NOMO-1 treated with dmso at 0.1 percent for 144 hours (cell line): ENCODE measurements at regions not wholly inside any gene's neighbourhood (a gene's known extent, or its start where the extent isn't known, plus 50 kb on each side); places are given as distances from the start of the nearest gene placed in this dataset.

Experiments used
- DNase-seq: peaks from one replicate; lab custom pipeline; 2025; ENCODE audit not compliant: unreplicated experiment; lab: John Stamatoyannopoulos, UW

DNA sequence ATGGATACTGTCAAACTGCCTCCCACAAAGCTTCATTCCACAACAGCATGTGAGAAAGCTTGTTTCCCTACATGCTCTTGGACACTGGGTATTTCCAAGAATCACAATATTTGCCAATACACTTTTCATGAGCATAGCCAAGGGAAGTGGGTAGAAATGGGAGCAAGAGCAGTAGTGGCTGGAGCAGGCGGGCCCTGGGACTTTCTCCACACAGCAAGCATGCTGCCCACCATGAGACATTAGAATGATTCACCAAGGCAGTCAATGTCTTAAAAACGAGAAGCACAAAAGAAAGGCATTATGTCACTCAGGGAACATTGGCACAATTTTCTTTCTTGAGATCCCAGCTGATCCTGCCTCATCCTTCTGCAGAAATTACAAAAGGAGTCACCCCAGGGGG, 371.6 kb upstream of the RUNX1 start:
- DNase-seq, result no peak

DNA sequence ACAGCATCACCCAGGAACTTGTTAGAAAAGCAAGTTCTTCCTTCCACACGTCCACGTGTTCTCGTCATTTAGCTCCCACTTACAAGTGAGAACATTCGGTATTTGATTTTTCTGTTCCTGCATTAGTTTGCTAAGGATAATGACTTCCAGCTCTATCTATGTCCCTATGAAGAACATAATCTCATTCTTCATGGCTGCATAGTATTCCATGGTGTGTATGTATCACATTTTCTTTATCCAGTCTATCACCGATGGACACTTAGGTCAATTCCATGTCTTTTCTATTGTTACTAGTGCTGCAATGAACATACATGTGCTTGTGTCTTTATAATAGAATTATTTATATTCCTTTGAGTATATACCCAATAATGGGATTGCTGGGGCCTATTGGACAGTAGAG, 368.7 kb upstream of the RUNX1 start:
- no peak for DNase-seq

DNA sequence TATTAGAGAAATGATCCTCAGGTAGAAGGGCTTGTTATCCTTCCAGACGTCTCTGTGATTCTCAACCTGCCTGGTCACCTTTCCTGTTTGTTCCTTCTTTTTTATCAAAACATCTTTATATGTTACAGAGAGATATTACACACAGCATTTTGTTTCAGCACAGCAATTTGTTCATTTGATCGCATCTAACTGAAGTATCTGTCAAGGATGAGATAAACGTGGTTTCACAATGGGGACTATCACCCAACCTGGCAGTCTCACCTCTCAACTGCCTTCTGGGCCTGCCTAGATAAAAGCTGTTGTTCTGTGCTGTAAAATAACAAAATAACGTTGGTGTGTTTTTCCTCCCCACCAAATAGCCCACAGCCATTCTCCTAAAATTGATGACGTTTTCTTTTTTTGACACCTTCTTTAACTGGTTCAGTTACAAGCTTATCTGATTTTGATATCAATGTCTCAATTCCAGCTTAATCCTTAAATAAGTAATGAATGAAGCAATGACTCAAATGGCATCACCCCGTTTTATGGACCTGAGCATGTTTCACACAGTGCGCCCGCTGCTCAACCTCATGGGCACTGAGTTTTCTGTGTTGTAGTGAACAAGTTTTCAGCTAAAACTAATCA, 367.9 kb upstream of the RUNX1 start:
- DNase-seq, result no peak

DNA sequence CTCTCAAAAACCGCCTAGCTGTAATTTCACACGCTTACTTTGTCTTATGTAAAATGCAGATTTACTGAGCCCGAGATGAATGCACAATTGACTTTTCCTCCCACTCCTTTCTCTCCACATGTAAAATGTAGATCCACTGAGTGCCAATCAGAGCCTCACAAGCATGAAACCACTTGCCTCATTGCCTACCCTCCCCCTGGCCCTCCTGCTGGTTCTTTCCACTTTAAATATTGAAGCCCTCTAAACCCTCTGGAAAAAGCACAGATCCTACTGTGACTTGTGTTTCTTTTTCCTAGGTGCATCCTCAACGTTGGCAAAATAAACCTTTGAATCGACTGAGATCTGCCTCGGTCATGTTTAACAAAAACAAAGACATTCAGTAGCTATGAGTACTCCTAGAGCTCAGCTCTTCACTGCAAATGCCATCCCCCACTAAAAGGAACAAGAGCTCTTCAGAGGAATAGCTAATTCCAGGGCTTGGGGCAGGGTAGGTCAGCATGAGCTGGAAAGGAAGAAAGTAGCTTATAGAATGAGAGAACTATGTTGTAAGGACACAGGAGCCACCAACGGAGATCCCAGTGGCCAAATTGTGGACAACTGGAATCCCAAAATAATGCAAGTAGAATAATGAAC, 365.5 kb upstream of the RUNX1 start:
- no peak for DNase-seq

DNA sequence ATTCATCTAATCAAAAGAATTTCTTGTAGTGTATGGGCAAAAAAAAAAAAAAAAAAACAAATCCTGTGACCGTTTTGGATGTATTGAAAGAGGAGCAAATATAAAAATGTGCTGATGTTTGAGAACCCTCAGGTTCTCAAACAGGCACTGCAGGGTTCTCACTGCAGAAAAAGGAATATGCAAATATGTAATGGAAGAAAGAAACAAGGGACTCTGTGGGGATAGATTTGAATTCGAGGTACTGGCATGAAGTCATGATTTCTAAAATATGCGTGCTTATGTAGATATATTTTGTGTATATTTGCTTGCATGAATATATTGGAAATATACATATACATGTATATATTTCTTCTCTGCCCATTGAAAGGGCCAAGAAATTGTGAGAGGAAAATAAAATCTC, 365.0 kb upstream of the RUNX1 start:
- DNase-seq, result no peak

DNA sequence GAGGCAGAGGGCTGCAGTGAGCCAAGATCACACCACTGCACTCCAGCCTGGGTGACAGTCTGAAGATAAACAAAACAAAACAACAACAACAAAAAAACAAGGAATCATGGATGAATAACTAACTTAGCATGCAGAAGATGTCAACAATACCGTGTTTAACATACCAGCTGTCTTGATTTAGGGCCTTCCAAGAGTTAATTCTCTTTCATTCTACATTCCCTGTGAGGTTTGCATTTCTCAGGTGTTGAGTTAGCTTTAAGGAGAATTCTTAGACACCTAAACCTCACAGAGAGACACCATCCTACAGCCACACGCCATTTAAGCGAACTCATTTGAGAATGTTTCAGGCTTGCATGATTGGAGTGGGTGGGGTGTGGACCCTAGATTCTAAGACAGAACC, 363.1 kb upstream of the RUNX1 start:
- no peak for DNase-seq

DNA sequence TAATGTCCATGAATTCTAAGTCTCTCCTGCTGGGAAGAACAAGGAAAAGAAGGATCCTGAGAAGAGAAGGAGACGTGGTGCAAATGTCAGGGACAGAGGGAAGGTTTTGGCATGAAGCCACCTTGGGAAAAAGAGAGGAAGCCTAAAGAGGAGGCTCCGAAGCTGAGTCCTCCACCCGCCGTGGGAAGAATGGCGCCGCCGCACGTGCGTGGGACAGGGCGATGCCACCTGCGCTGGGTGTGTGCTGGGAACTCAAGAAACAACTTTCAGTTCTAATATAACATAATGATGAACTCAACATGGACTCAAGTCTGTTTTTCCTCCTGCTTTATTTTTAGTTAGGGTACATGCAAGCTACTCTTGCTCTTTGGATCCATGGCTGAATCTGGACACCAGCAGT, 362.3 kb upstream of the RUNX1 start:
- no peak for DNase-seq

DNA sequence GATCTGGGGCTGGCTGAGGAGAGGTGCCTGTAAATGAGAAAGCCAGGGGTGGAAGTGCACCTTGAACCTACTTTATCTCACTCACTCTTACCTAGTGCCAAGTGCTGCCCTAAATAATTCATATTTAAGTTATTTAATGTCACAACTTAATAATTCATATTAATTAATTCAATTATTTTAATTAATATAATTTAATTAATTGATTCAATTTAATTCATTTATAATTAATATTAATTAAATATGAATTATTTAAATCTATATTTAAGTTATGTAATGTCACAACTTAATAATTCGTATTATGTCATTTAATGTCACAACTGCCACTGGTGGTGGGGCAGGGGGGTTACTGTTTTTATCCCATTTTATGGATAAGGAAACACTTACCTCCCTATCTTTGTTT, 361.6 kb upstream of the RUNX1 start:
- DNase-seq, result no peak

DNA sequence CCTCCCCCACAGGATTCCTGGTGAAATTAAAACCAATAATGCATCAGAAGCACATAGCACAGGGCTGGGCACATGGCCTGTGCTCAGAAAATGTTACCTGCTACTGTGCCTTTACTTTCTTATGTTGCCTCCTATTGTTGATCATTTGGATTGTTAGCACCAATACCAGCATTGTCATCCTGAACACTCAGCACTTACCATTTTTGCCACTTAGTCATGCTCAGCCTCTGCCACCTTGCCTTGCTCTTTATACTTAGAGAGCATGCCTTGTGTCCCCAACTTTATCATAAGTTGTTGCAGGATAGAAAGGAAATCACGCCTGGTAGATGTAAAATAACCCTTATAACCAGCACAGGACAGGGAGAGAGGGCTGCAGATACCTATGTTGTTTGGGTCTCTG, 361.0 kb upstream of the RUNX1 start:
- DNase-seq, result no peak

DNA sequence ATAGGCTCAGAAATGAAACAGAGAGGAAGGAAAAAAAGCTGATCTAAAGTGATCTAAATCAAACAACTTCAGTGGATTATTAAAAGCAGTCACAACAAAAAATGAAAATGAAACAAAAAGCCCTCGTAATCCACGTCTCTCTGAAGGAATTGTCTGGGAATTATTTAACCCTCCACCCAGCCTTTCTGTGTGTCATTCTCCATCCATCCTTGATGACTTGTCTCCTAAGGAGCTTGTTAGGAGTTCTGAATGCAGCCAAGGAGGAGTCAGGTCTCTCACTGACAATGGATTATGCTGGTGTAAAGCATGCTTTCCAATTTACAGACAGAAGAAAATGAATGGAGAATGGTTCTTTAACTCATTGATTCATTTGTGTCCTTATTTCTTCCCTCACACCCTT, 359.3 kb upstream of the RUNX1 start:
- DNase-seq, result no peak

DNA sequence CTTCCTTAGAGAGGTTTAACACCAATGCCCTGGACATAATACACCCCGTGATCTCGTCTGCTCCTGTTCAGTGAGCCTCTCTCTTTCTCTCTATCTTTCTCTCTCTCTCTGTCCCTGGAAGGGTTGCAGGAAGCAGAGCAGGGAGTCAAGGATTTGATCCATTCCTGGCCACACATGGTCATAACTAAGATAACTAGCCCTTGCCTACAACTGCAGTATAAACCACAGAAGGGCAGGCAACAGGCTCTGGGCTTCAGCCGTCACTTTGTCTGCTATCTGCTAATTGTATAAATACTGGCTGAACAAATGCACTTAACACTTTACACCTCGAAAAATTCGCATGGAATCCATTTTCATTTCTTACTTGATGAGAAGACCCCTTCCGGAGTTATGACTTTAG, 357.5 kb upstream of the RUNX1 start:
- DNase-seq, result no peak

DNA sequence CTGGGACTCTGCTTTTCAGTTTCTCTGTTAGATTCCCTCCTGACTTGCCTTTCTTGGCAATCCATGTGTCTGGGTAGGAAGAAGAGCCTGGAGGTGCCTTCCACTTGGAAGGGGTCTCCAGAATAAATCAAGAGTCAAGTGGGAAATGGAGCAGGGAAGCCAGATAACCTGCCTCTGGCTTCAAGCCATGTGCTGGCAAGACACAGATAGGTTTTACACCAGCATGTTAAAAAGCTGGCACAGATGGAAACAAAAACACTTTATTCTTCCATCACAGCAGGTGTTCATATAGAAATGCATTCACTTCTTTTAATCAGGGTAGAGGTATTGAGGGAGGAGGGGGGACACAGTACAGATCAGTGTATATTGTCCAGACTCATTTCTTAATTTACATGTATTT, 356.9 kb upstream of the RUNX1 start:
- no peak for DNase-seq

DNA sequence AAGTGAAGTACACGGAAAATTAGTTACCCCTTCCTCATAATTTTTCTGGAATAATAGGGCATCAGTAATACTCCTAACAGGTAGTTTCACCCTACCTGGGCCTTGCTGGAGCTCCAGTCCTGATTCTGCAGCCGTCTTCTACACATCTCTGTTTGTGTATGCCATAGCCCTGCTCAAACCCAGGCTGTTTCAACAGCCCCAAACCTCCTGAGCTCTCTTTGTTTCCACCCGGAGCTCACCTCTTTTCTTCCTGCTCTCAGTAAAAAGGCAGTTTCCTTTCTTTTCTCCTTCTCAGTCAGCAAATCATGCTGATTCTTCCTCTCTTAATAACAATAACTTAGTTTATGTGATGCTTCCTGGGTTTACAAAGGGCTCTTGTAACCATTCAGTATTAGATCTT, 355.1 kb upstream of the RUNX1 start:
- DNase-seq, result no peak

DNA sequence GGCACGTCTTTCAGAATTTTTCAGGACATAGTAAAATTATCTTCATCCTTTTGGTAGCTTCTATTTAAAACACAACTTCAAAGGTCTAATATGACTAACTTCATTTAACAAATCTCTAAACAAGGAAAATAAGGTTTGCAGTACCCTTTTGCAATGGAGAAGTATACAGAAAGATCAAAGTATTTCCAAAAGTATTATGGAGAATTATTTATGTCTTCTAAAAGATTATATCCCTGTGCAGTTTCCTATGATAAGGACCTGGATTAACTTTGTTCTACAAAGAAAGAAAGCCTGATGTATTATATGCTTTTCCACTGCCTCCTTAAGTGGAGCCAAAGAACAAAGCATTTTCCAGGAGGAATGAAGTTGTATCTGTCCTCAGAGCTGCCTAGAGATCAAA, 353.0 kb upstream of the RUNX1 start:
- DNase-seq, result no peak

DNA sequence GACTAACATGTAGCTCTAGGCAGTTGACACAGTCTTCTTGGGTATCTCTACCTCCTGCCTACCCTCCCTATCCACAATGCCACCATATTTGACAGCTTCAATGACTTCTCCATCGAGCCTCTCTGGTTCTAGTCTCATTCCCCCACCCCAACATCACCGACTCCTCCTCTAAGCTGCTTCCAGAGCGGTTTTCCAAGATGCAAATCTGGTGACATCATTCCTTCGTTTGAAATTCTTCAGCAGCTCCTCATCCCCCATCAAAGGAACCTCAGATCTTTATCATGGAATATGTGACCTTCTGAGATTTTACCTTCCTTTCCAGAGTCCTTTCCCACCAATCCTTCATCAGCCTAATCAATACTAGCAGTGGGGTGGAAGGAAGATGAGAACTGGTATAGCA, 352.4 kb upstream of the RUNX1 start:
- DNase-seq, result no peak

DNA sequence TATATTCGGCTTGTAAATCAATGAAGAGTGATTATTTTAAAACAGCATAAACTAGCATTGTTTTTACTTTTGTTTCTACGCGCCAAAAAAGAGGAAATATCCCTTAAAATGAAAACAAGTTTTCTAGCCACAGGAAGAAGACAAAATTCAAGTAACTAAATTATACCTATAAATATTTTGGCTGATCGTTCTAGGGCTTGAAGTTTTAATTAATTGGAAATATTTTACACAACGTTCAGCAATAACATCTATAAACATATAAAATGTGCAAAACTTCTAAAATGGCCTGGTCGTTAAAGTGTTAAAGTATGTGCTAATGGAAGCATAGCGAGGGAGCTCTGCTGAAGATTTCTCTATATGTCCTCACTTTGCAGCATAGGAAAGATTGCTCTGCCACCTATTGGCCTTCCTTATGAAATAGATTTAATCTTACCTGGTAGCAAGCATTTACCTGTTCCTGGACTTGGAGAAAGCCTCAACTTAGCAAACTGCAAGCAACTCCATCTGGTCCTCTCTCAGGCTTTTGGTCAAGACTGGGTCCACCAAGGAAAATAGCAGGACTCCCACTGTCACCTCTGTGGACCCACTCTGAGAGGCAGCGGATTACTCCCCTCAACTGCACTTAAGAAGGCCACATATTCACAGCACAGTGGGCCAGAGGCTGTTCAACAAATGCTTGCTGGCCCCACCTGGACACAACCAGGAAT, 351.3 kb upstream of the RUNX1 start:
- peak; percentile 57 for DNase-seq

DNA sequence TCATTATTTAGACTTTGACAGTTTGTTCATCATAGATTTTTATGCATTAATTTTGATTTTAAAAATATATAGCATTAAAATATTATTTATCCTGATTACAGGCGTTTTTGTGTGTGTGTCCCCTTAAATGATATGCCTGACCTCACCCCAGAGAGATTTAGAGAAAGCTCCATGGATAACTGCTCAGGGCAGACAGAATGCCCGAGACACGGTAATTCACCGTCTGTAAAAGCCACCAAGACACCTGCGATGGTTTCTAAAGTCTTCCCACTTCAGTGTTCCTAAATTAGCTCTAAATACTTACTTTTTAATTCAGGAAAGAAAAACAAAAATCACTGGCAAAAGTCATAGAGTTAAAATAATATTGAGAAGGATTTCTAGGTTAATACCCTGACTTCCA, 350.6 kb upstream of the RUNX1 start:
- DNase-seq, result no peak

DNA sequence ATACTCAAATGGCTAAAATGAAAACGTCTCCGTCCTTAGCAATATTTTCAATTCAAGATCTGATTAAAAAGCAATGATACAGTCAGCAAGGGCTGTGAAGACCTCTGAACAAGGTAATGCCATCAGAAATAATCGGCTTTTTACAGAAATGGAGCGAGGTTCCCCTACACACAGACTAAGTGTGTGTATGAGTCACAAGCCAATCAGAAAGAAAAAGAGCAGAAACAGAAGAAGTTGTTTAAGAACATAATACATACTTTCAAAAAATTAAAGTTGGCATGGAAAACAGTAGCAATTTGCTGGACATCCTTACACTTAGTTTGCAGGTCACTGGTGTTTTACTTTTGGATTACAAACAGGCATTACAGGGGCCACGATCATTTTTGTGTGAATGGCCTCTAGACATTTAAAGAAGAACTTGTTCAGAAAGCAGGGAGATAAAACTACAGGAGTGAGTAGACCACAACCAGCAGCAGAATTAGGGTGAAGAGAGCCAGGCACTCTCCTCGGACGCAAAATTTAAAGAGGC, 350.0 kb upstream of the RUNX1 start:
- no peak for DNase-seq

DNA sequence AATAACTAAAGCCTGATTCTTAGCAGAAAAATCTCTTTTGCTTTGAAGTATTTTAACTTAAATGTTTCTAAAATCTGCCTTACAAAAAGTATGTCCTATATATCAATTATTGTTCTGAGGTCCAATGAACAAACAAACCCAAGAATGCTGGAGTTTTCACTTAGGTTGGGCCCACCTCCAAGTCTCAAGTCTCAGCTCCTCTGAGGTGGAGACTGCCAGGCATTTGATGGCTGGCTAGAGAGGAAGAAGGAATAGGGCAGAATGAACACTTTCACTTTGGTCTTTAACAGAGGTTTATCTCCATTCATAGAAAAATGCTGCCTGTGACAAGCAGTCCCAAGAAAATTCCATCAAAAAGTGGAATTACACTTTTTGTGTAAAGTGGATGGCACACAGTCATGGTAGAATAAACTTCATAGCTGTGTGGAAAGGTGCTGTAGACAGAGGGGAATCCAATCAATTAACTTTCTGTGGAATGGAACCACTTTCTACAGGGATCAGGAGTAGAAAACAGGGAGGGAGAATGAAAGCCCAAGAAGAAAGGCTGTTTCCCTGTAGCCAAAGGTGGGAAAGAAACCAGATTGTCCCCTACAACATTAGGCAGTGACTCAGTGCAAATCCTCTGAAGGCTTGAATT, 349.4 kb upstream of the RUNX1 start:
- peak; percentile 15 for DNase-seq

DNA sequence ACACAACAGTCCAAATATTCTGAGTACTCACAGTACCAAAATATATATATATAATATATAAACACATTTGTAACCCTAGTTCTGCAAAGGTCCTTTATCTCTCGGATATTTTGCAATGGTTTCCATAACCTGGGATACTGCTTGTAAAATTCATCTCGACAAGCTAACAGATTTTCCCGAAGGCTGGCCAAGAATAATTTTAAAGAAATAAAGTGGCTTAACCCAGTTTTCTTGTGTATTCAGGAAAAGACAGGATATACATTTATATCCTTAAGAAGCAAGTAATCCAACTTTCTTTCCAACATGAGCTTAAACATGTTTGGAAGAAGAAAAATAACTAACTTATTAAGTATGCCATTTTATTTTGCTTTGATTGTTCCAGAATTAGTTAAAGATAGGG, 348.7 kb upstream of the RUNX1 start:
- no peak for DNase-seq

DNA sequence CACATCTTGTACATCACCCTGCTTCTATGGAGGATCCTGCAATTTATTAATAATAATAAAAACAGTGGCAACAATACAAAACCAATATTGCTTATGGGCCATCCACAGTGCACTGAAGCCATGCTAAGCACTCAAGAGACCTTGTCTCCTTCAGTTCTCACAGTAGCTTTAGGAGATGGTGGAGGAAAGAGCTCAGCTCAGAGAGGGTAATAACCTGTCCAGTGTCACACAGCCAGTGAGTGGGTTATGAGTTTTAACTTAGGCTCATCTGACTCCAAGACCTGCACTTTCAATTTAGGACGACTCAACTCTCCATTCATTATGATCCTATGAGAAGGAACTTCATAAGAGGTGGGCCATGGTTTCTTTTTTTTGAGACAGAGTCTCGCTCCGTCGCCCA, 347.6 kb upstream of the RUNX1 start:
- no peak for DNase-seq

DNA sequence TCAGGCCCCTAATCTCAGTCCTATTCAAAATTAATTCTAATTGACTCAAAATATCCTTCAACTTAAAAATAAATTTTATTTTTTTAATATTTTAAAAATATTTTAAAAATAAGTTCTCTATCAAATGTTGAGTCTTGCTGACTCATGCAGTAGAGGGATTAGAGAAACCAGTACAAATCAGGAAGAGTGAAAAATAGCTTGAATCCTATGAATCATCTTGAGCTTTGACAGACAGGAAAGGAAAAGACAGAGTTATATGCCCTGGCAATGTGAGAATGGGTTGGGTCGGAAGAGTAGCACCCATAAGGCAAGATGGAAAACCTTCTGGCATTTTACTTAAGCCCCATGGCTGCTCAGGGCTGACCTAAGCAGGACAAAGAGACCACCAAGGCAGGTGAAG, 346.6 kb upstream of the RUNX1 start:
- no peak for DNase-seq
